Stimulated activated naive CD8-positive, alpha-beta T cell treated with anti-CD3 and anti-CD28 coated beads, Interleukin-15, amount 100 ng/mL, for 72 hours (primary cell): ENCODE measurements at regions not wholly inside any gene's neighbourhood (a gene's known extent, or its start where the extent isn't known, plus 50 kb on each side); places are given as distances from the start of the nearest gene placed in this dataset.
"Not testable (repeated sequence)": the region's sequence is repeated elsewhere in the genome, so short reads cannot be mapped to it uniquely, and the experiment has no call there.

ENCODE experiments used
- ATAC-seq: fragments of 150-1000 bp; cut with Tn5 transposase; 2 replicates; pipeline ENCODE4 v1.10.0; 2021; ENCODE audit warnings: mild to moderate bottlenecking, moderate library complexity
- DNase-seq, 2 donors: peaks; one replicate each; pipeline ENCODE4 v3.0.0; 2021 to 2022
- H3K27ac Mint-ChIP-seq, 2 donors: one replicate each; pipeline ENCODE4 v1.8.0; 2022; ENCODE audit warnings: mild to moderate bottlenecking in 2 of 2, mixed read lengths in 2 of 2, moderate library complexity in 2 of 2
- H3K27me3 Mint-ChIP-seq: one replicate; pipeline ENCODE4 v1.8.0; 2022; ENCODE audit warnings: mixed read lengths
- H3K4me1 Mint-ChIP-seq: one replicate; pipeline ENCODE4 v1.8.0; 2022; ENCODE audit warnings: mild to moderate bottlenecking, mixed read lengths
- H3K4me3 Mint-ChIP-seq, 2 donors: one replicate each; pipeline ENCODE4 v1.8.0; 2022; ENCODE audit warnings: mild to moderate bottlenecking in 2 of 2, mixed read lengths in 2 of 2, moderate library complexity in 1 of 2
- H3K9me3 Mint-ChIP-seq, 2 donors: one replicate each; pipeline ENCODE4 v1.8.0; 2022; ENCODE audit warnings: mixed read lengths in 2 of 2

GRCh38 chr1:232859216-232859615 is 54.0 kb downstream of the MAP10 start:
- H3K4me1 Mint-ChIP-seq: no peaks in the 10 kb centered on the region
- ATAC-seq (no peak), DNase-seq (no peak)
- H3K27ac Mint-ChIP-seq: no peak overlapping the region
- no peaks in the 10 kb centered on the region for H3K9me3 Mint-ChIP-seq
- H3K4me3 Mint-ChIP-seq: no peak overlapping the region
- H3K27me3 Mint-ChIP-seq: no peaks in the 10 kb centered on the region

DNA sequence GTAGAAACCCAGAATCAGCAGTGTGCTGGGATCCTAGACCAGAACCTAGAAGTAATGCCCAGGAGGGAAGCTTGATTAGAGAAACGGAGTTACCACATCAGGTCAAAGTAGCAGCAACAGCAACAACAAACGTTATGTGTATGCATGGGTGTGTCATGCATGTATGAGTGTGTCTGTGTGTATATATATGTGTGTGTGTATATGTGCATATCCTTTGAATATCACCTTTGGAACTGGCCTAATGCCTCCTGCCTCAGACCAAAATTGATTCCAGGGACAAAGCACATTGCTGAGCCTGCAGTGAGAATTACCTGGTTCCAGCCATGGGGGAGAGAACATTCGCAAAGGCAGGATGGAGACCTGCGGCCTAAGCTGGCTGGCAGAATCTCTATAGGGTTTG is 55.9 kb downstream of the MAP10 start:
- DNase-seq (no peak), ATAC-seq (no peak)
- Mint-ChIP-seq H3K4me3 (no peak overlapping the region), H3K27me3 (no peaks in the 10 kb centered on the region), H3K27ac (no peak overlapping the region), H3K4me1 (no peaks in the 10 kb centered on the region), H3K9me3 (no peaks in the 10 kb centered on the region)

DNA sequence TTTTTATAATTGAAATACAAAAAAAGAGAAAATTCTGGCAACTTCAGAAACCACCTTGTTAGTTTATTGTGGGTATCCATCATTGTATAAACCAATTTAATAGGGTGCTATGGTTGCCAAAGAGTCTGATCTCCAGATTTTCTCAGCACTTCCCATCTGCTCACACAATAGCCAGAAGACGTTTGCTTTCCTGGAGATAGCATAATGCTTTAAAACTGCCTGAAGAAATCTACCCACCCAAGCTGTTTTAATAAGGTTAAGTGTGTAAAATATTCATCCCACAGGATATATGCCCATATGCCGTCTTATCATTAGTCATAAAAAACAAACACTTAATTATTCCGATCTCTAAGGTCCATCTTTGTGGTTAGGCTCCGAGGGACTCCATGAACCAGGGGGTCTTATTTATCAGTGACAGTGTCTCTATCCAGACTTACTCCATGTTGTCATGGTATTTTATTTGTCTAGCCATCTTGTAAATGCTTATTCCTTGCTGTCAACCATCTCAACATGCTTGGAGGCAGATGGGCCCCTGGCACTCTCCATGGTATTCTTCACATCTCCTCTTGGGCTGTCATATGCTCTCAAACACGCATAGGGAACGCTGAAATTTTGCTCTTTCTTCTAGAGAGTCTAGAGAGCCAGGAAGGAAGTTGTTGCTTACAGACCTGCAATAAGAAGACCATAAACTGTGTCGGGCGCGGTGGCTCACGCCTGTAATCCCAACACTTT is 58.5 kb downstream of the MAP10 start:
- no peak overlapping the region for H3K4me3 Mint-ChIP-seq
- H3K4me1 Mint-ChIP-seq: no peaks in the 10 kb centered on the region
- DNase-seq (no peak), ATAC-seq (no peak)
- H3K9me3 Mint-ChIP-seq: no peaks in the 10 kb centered on the region
- H3K27ac Mint-ChIP-seq: no peak overlapping the region
- no peaks in the 10 kb centered on the region for H3K27me3 Mint-ChIP-seq

DNA sequence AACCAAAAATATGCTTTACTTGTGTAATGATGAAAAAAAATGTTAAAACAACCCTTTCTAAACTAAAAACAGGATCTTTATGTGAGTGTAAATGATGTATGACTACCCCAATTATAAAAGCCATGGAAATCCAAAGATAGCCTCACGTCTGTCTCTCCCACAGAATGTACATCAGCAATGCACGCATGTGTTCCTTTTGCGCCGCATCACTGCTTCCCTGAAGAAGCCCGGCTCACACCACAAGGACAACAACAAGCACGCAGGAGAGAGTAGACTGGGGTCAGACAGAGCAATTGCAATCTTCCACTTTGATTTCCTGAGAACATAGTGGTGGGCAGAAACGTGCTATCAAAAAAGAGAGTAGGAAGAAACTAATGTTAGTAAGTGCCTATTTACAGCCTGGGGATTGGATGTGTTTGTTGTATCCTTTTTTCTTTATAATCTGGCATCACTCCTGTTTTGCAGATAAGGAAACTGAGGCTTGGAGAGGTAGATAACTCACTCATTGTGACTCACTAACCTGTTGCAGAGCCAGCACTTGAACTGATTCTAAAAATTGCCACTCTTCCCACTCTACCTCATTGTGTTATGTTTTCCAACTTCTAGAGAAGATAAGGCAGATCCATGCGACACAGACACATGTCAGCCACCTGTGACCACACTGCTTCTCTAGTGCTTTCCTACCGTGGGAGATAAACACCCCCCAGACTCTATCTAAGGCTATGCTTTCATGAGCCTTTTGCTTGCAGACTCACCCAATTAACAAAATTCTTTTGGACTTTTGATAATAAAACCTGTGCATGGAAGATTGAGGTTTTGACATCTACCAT is 60.1 kb downstream of the MAP10 start:
- Mint-ChIP-seq H3K4me1 (peaks cover 2% of the 10 kb centered on the region), H3K4me3 (no peak overlapping the region), H3K9me3 (no peaks in the 10 kb centered on the region), H3K27me3 (no peaks in the 10 kb centered on the region), H3K27ac (no peak overlapping the region)
- ATAC-seq (no peak), DNase-seq (no peak)

- Mint-ChIP-seq H3K4me3 (no peak overlapping the region), H3K4me1 (peaks cover 10% of the 10 kb centered on the region), H3K9me3 (no peaks in the 10 kb centered on the region), H3K27ac (no peak overlapping the region), H3K27me3 (no peaks in the 10 kb centered on the region)
- DNase-seq (no peak), ATAC-seq (no peak)
Measured at GRCh38 chr1:232868793-232869491, 63.7 kb downstream of the MAP10 start.

DNA sequence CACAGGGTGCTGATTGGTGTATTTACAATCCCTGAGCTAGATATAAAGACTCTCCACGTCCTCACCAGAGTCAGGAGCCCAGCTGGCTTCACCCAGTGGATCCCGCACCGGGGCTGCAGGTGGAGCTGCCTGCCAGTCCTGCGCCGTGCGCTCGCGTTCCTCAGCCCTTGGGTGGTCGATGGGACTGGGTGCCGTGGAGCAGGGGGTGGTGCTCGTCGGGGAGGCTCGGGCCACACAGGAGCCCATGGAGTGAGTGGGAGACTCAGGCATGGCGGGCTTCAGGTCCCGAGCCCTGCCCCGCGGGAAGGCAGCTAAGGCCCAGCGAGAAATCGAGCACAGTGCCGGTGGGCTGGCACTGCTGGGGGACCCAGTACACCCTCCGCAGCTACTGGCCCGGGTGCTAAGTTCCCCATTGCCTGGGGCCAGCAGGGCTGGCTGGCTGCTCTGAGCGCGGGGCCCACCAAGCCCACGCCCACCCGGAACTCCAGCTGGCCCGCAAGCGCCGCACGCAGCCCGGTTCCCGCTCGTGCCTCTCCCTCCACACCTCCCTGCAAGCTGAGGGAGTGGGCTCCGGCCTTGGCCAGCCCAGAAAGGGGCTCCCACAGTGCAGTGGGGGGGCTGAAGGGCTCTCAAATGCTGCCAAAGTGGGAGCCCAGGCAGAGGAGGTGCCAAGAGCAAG is 66.2 kb downstream of the MAP10 start:
- H3K27ac Mint-ChIP-seq, H3K9me3 Mint-ChIP-seq, DNase-seq, H3K27me3 Mint-ChIP-seq, ATAC-seq: not testable (repeated sequence)
- Mint-ChIP-seq H3K4me3 (peak overlapping the region in 1 of 2 donors; percentile 75), H3K4me1 (peaks cover 20% of the 10 kb centered on the region)

DNA sequence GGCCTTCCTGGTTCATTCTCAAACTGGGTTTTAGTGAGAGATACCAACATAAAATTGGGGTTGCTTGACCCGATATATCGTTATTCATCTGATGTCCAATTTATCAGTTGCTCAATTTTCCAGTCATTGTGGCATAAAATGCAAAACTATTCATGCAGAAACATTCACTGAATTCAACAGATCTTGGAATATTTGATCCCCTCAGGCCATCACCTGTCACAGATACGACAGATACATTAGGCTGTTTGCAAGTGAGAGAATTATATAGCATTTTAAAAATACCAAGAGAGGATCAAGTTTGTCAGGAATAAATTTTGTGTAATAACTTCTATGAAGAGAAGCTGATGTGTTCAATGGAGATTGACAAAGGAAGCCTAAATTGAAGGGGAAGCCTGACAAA is 67.1 kb downstream of the MAP10 start:
- no peak for ATAC-seq
- peaks cover 29% of the 10 kb centered on the region for H3K4me1 Mint-ChIP-seq
- H3K27ac Mint-ChIP-seq: no peak overlapping the region
- no peak overlapping the region for H3K4me3 Mint-ChIP-seq
- no peaks in the 10 kb centered on the region for H3K9me3 Mint-ChIP-seq
- no peaks in the 10 kb centered on the region for H3K27me3 Mint-ChIP-seq
- no peak for DNase-seq

GRCh38 chr1:232872738-232873137 is 67.5 kb downstream of the MAP10 start:
- Mint-ChIP-seq H3K9me3 (peaks cover 0 to 2% of the 10 kb centered on the region in 2 donors), H3K4me3 (no peak overlapping the region), H3K4me1 (peaks cover 33% of the 10 kb centered on the region), H3K27ac (no peak overlapping the region), H3K27me3 (no peaks in the 10 kb centered on the region)
- DNase-seq (no peak), ATAC-seq (no peak)

- Mint-ChIP-seq H3K27me3 (no peaks in the 10 kb centered on the region), H3K4me1 (peaks cover 39% of the 10 kb centered on the region), H3K4me3 (no peak overlapping the region), H3K27ac (peak overlapping the region in 1 of 2 donors; percentile 41), H3K9me3 (peaks cover 6 to 7% of the 10 kb centered on the region in 2 donors)
- no peak for ATAC-seq
- DNase-seq: no peak
Measured at GRCh38 chr1:232873412-232873811, 68.2 kb downstream of the MAP10 start.

GRCh38 chr1:232873931-232874330 is 68.7 kb downstream of the MAP10 start:
- no peak for ATAC-seq
- DNase-seq: no peak
- no peaks in the 10 kb centered on the region for H3K27me3 Mint-ChIP-seq

GRCh38 chr1:232875536-232875935 is 70.3 kb downstream of the MAP10 start:
- ATAC-seq (no peak), DNase-seq (no peak)
- no peak overlapping the region for H3K4me3 Mint-ChIP-seq
- peaks cover 7 to 9% of the 10 kb centered on the region in 2 donors for H3K9me3 Mint-ChIP-seq
- peak overlapping the region in 1 of 2 donors; percentile 14 for H3K27ac Mint-ChIP-seq
- no peaks in the 10 kb centered on the region for H3K27me3 Mint-ChIP-seq
- peaks cover 35% of the 10 kb centered on the region for H3K4me1 Mint-ChIP-seq

More at GRCh38 chr1:232873931-232874330, 68.7 kb downstream of the MAP10 start:
- peaks cover 39% of the 10 kb centered on the region for H3K4me1 Mint-ChIP-seq
- no peak overlapping the region for H3K27ac Mint-ChIP-seq
- H3K4me3 Mint-ChIP-seq: no peak overlapping the region
- H3K9me3 Mint-ChIP-seq: peaks cover 7 to 9% of the 10 kb centered on the region in 2 donors

- H3K4me1 Mint-ChIP-seq: peaks cover 29% of the 10 kb centered on the region
- peak overlapping the region in 1 of 2 donors; percentile 9 for H3K4me3 Mint-ChIP-seq
- H3K27me3 Mint-ChIP-seq: no peaks in the 10 kb centered on the region
- H3K9me3 Mint-ChIP-seq: peaks cover 7 to 9% of the 10 kb centered on the region in 2 donors
- peak; percentile 94 for ATAC-seq
- H3K27ac Mint-ChIP-seq: peak overlapping the region in 1 of 2 donors; percentile 49
- DNase-seq: peak in 1 of 2 donors; percentile 48
Measured at GRCh38 chr1:232876506-232877364, 71.5 kb downstream of the MAP10 start.

DNA sequence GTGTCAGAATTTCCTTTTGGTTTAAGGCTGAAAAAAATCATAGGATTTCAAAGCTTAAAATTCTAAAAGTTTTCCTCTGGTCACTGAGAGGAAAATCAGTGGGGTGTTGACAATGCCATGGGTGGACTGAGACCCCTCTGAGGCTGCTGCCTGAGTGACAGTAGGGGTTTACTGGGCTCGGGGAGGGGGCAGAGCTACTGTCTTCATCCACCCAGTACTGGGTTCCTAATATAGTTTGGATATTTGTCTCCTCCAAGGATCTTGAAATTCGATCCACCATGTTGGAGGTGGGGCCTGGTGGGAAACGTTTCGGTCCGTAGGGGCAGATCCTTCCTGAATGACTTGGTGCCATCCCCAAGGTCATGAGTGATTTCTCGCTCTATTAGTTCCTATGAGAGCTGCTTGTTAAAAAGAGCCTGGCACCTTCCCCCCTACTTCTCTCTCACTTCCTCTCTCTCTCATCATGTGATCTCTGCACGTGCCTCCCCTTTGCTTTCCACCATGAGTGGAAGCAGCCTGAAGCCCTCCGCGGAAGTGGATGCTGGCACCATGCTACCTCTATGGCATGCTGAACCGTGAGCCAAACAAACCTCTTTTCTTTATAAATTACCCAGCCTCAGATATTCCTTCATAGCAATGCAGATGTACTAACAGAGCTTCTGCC is 72.3 kb downstream of the MAP10 start:
- Mint-ChIP-seq H3K27ac (peak overlapping the region; percentile 31 to 83), H3K9me3 (peaks cover 7 to 9% of the 10 kb centered on the region in 2 donors), H3K27me3 (no peaks in the 10 kb centered on the region), H3K4me3 (peak overlapping the region in 1 of 2 donors; percentile 8), H3K4me1 (peaks cover 29% of the 10 kb centered on the region)
- ATAC-seq: peak; percentile 37
- DNase-seq: no peak

GRCh38 chr1:232878086-232878485 is 72.3 kb upstream of the NTPCR start:
- Mint-ChIP-seq H3K27me3 (no peaks in the 10 kb centered on the region), H3K27ac (no peak overlapping the region), H3K9me3 (peaks cover 7 to 9% of the 10 kb centered on the region in 2 donors), H3K4me3 (no peak overlapping the region), H3K4me1 (peaks cover 29% of the 10 kb centered on the region)
- DNase-seq (no peak), ATAC-seq (no peak)
